IMR-90 (cell line): ENCODE measurements at regions not wholly inside any gene's neighbourhood (a gene's known extent, or its start where the extent isn't known, plus 50 kb on each side); places are given as distances from the start of the nearest gene placed in this dataset.

Source experiments
- ATAC-seq: fragments of 200-7000 bp; cut with Tn5 transposase; 2 replicates; pipeline ENCODE4 v1.9.1; 2020; ENCODE audit warnings: low read depth, mild to moderate bottlenecking, moderate library complexity
- BruUV-seq: library from RNA; stranded (reverse); fragments of 400-500 nt; replicated peaks from 2 replicates; lab custom pipeline; 2021; lab: Mats Ljungman, UMichigan
- CTCF ChIA-PET: fragments of 300-600 bp; formaldehyde crosslinking; extraction: SDS; loops from one replicate; lab custom pipeline; 2021; ENCODE audit warnings: antibody characterized with exemption; lab: Yijun Ruan, JAX
- POLR2A ChIA-PET: fragments of 300-600 bp; sonication (Branson Sonifier 250); formaldehyde crosslinking; loops from one replicate; lab custom pipeline; 2022; ENCODE audit warnings: antibody characterized with exemption; ENCODE audit not compliant: unreplicated experiment; lab: Charles Lee
- DNase-seq: peaks from one replicate; pipeline ENCODE4 v3.0.0; 2013
- H2AFZ ChIP-seq: replicated peaks from 2 replicates; pipeline ENCODE3; 2013; ENCODE audit warnings: low read length, mild to moderate bottlenecking; ENCODE audit not compliant: poor library complexity
- H2AK5ac ChIP-seq: 2 replicates; pipeline ENCODE4 v1.6.1; 2013; ENCODE audit warnings: low read depth, low read length, inconsistent platforms
- H2AK9ac ChIP-seq: replicated peaks from 2 replicates; pipeline ENCODE3; 2013; ENCODE audit warnings: mild to moderate bottlenecking, low read depth, low read length, moderate library complexity; ENCODE audit not compliant: poor library complexity
- H2BK120ac ChIP-seq: 2 replicates; pipeline ENCODE4 v1.6.1; 2013; ENCODE audit warnings: low read depth, low read length, inconsistent platforms
- H2BK15ac ChIP-seq: 3 replicates; pipeline ENCODE4 v1.6.1; 2013; ENCODE audit warnings: low read depth, low read length, inconsistent platforms
- H2BK20ac ChIP-seq: 2 replicates; pipeline ENCODE4 v1.6.1; 2013; ENCODE audit warnings: low read depth, mild to moderate bottlenecking, inconsistent platforms, low read length, moderate library complexity
- H2BK5ac ChIP-seq: 2 replicates; pipeline ENCODE4 v1.6.1; 2013; ENCODE audit warnings: mild to moderate bottlenecking, low read depth, low read length, inconsistent platforms; ENCODE audit not compliant: poor library complexity, severe bottlenecking
- H3K14ac ChIP-seq: replicated peaks from 2 replicates; pipeline ENCODE4 v1.6.1; 2013; ENCODE audit warnings: low read depth, low read length, inconsistent platforms
- H3K18ac ChIP-seq: 2 replicates; pipeline ENCODE4 v1.6.1; 2013; ENCODE audit warnings: low read depth, low read length, control low read depth
- H3K23ac ChIP-seq: 2 replicates; pipeline ENCODE4 v1.6.1; 2013; ENCODE audit warnings: low read depth, low read length, inconsistent platforms
- H3K27ac ChIP-seq: 2 replicates; pipeline ENCODE4 v1.5.1; 2013; ENCODE audit warnings: mild to moderate bottlenecking, control low read depth, low read length; ENCODE audit not compliant: insufficient read depth
- H3K27me3 ChIP-seq: 2 replicates; pipeline ENCODE4 v1.6.1; 2013; ENCODE audit warnings: low read length; ENCODE audit not compliant: control insufficient read depth, insufficient read depth
- H3K36me3 ChIP-seq: 2 replicates; pipeline ENCODE4 v1.6.1; 2013; ENCODE audit warnings: low read length, mixed read lengths; ENCODE audit not compliant: control insufficient read depth, insufficient read depth
- H3K4ac ChIP-seq: 2 replicates; pipeline ENCODE4 v1.6.1; 2013; ENCODE audit warnings: low read depth, low read length, inconsistent platforms
- H3K4me1 ChIP-seq: 2 replicates; pipeline ENCODE4 v1.6.1; 2013; ENCODE audit warnings: low read length, mixed read lengths; ENCODE audit not compliant: control insufficient read depth, insufficient read depth
- H3K4me2 ChIP-seq: 2 replicates; pipeline ENCODE4 v1.6.1; 2013; ENCODE audit warnings: low read depth, mild to moderate bottlenecking, control low read depth, low read length, moderate library complexity
- H3K4me3 ChIP-seq: 2 replicates; pipeline ENCODE4 v1.5.1; 2013; ENCODE audit warnings: low read depth, mild to moderate bottlenecking, control low read depth, low read length, moderate library complexity; ENCODE audit not compliant: insufficient read depth
- H3K56ac ChIP-seq: 2 replicates; pipeline ENCODE4 v1.6.1; 2013; ENCODE audit warnings: low read length, inconsistent platforms; ENCODE audit not compliant: insufficient read depth; ENCODE audit errors: extremely low read depth
- H3K79me1 ChIP-seq, 2 experiments: 2 replicates each; pipeline ENCODE4 v1.6.1; 2013; ENCODE audit warnings: low read length in 2 of 2, inconsistent platforms in 1 of 2, low read depth in 1 of 2
- H3K9ac ChIP-seq: 2 replicates; pipeline ENCODE4 v1.6.1; 2013; ENCODE audit warnings: low read depth, low read length, control low read depth
- H3K9me1 ChIP-seq: 2 replicates; pipeline ENCODE4 v1.6.1; 2013; ENCODE audit warnings: low read length, inconsistent platforms; ENCODE audit not compliant: insufficient read depth
- H3K9me3 ChIP-seq: 2 replicates; pipeline ENCODE4 v1.6.1; 2013; ENCODE audit warnings: low read length; ENCODE audit not compliant: control insufficient read depth, insufficient read depth
- H4K20me1 ChIP-seq: 2 replicates; pipeline ENCODE4 v1.6.1; 2013; ENCODE audit warnings: low read length, inconsistent platforms; ENCODE audit not compliant: insufficient read depth
- H4K5ac ChIP-seq: 2 replicates; pipeline ENCODE4 v1.6.1; 2013; ENCODE audit warnings: mild to moderate bottlenecking, low read depth, low read length, control low read depth
- H4K8ac ChIP-seq, 2 experiments: 2 replicates each; pipeline ENCODE4 v1.6.1; 2013; ENCODE audit warnings: low read depth in 2 of 2, low read length in 2 of 2, control low read depth in 1 of 2, inconsistent platforms in 1 of 2
- H4K91ac ChIP-seq: 2 replicates; pipeline ENCODE4 v1.6.1; 2013; ENCODE audit warnings: low read depth, low read length, inconsistent platforms; ENCODE audit not compliant: insufficient read depth
- CEBPB ChIP-seq: IDR thresholded peaks from 2 replicates; pipeline ENCODE4 v1.6.1; 2012; ENCODE audit warnings: low read depth, low read length, improper control_type of control experiment
- dilution Hi-C: fragments of 300-500 bp; cut with HindIII; formaldehyde crosslinking; loops from one replicate; pipeline ENCODE4 v1.14.3; 2018; ENCODE audit warnings: low sequenced_read_pairs; ENCODE audit not compliant: unreplicated experiment
- in situ Hi-C: fragments of 300-500 bp; cut with MboI; formaldehyde crosslinking; loops from 3 replicates; pipeline ENCODE4 v1.14.3; 2019; ENCODE audit warnings: low sequenced_read_pairs, inconsistent platforms, mixed read lengths
- intact Hi-C: fragments of 100-400 bp; cut with micrococcal nuclease; formaldehyde crosslinking; loops from 2 replicates; pipeline ENCODE4 v1.10.0; 2022

- Histone ChIP-seq H3K56ac (no peak overlapping the region), H3K27me3 (no peaks in the 10 kb centered on the region), H3K79me1 (no peaks in the 10 kb centered on the region), H2BK20ac (no peak overlapping the region), H3K4ac (no peak overlapping the region), H4K8ac (no peak overlapping the region), H3K9me3 (no peaks in the 10 kb centered on the region), H3K9me1 (no peaks in the 10 kb centered on the region), H3K14ac (no peak overlapping the region), H4K20me1 (no peaks in the 10 kb centered on the region), H3K4me2 (no peak overlapping the region), H3K36me3 (no peaks in the 10 kb centered on the region), H4K91ac (no peak overlapping the region), H2BK15ac (no peak overlapping the region), H2BK5ac (no peak overlapping the region), H2AK5ac (no peak overlapping the region), H2AFZ (no peak overlapping the region), H4K5ac (no peak overlapping the region), H3K27ac (no peak overlapping the region), H3K4me1 (no peaks in the 10 kb centered on the region), H3K23ac (no peak overlapping the region), H3K9ac (no peak overlapping the region), H3K4me3 (no peak overlapping the region), H3K18ac (no peak overlapping the region), H2AK9ac (no peak overlapping the region), H2BK120ac (no peak overlapping the region)
- no peak for TF ChIP-seq CEBPB
- DNase-seq (no peak), ATAC-seq (no peak)
- POLR2A ChIA-PET, result no interaction called here
- no TSS peak for BruUV-seq
- dilution Hi-C loops (no loop called here), intact Hi-C loops (no loop called here), in situ Hi-C loops (no loop called here)
- CTCF ChIA-PET, result no interaction called here
Observed at GRCh38 chr3:94494992-94495391, 432.1 kb downstream of the NSUN3 start.
